ENCODE measurements at regions not wholly inside any gene's neighbourhood (a gene's known extent, or its start where the extent isn't known, plus 50 kb on each side); places are given as distances from the start of the nearest gene placed in this dataset.
A peak's percentile ranks its signal among the peaks of the same experiment; 100 is the strongest.

DNA sequence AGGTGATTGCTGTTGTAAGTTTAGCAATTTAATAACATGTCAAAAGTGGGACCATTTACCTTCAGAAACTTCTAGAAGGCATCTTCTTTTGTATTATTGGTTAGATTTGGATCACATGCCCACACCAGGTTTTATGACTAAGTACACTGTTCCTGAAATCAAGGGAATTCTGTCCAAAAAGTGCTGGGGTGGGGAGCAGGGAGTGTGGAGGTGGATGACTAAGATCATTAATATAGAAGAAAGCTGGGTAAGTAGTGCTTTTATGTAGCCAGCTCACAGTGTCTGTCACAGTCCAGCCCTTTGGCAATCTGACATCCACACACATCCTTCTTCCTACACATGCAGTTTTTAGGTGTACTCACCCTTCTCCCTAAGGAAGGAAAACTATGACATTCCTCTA is 120.0 kb downstream of the TMCO5A start:
- Histone ChIP-seq H3K27me3 (ENCODE audit: control insufficient read depth, insufficient read depth, low read length) (no peaks in the 10 kb centered on the region), H2BK120ac (ENCODE audit: low read depth, low read length) (no peak overlapping the region), H3K36me3 (ENCODE audit: control insufficient read depth, insufficient read depth, low read length) (no peaks in the 10 kb centered on the region), H2BK15ac (ENCODE audit: low read depth, low read length) (no peak overlapping the region), H3K9ac (ENCODE audit: low read depth, low read length) (no peak overlapping the region), H3K9me1 (ENCODE audit: insufficient read depth, low read length) (no peaks in the 10 kb centered on the region), H3K4me1 (ENCODE audit: control insufficient read depth, insufficient read depth, low read length) (peaks cover 8% of the 10 kb centered on the region), H3K14ac (replicated peaks; ENCODE audit: low read depth, low read length) (no peak overlapping the region), H3K23ac (ENCODE audit: low read depth, low read length) (no peak overlapping the region), H3K4me2 (ENCODE audit: low read depth, low read length) (no peak overlapping the region), H4K20me1 (ENCODE audit: insufficient read depth, low read length) (no peaks in the 10 kb centered on the region), H3K27ac (ENCODE audit: insufficient read depth, low read length) (no peak overlapping the region), H4K8ac (ENCODE audit: low read depth in 2 of 2, low read length in 2 of 2) (no peak overlapping the region), H4K91ac (ENCODE audit: insufficient read depth, low read depth, low read length) (no peak overlapping the region), H2AK5ac (ENCODE audit: low read depth, low read length) (no peak overlapping the region), H3K79me1 (ENCODE audit: low read depth in 1 of 2, low read length in 2 of 2) (no peaks in the 10 kb centered on the region), H3K18ac (ENCODE audit: low read depth, low read length) (no peak overlapping the region), H2BK20ac (ENCODE audit: low read depth, low read length) (no peak overlapping the region), H3K4me3 (ENCODE audit: insufficient read depth, low read depth, low read length) (no peak overlapping the region), H2AK9ac (replicated peaks; ENCODE audit: low read depth, low read length, poor library complexity) (no peak overlapping the region), H3K4ac (ENCODE audit: low read depth, low read length) (no peak overlapping the region), H3K56ac (ENCODE audit: extremely low read depth, insufficient read depth, low read length) (no peak overlapping the region), H2BK5ac (ENCODE audit: low read depth, low read length, poor library complexity, severe bottlenecking) (no peak overlapping the region), H4K5ac (ENCODE audit: low read depth, low read length) (no peak overlapping the region), H3K9me3 (ENCODE audit: control insufficient read depth, insufficient read depth, low read length) (no peaks in the 10 kb centered on the region), H2AFZ (replicated peaks; ENCODE audit: low read length, poor library complexity) (no peak overlapping the region)
- in situ Hi-C loops (cut with MboI; ENCODE audit: low sequenced_read_pairs) = no loop called here
- ATAC-seq (ENCODE audit: low read depth) = peak; percentile 36; the same call in 1 of the 2 replicates
- CTCF ChIA-PET = no interaction called here
- intact Hi-C loops (cut with micrococcal nuclease) = no loop called here
- BruUV-seq (replicated peaks) = no TSS peak
- DNase-seq = peak; percentile 81
- dilution Hi-C loops (cut with HindIII; ENCODE audit: low sequenced_read_pairs, unreplicated experiment) = no loop called here
- TF ChIP-seq, protein P1, sequence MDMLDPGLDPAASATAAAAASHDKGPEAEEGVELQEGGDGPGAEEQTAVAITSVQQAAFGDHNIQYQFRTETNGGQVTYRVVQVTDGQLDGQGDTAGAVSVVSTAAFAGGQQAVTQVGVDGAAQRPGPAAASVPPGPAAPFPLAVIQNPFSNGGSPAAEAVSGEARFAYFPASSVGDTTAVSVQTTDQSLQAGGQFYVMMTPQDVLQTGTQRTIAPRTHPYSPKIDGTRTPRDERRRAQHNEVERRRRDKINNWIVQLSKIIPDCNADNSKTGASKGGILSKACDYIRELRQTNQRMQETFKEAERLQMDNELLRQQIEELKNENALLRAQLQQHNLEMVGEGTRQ (IDR thresholded peaks at IDR 0.05; ENCODE audit: low read depth, low read length) = peak; percentile 84
- no peak for TF ChIP-seq MXI1 (IDR thresholded peaks at IDR 0.05; ENCODE audit: borderline replicate concordance, low read depth, low read length)
- POLR2A ChIA-PET (ENCODE audit: unreplicated experiment) = no interaction called here

Measured in IMR-90 (cell line).